IPS DF 4.7 (cell line): ENCODE measurements at regions not wholly inside any gene's neighbourhood (a gene's known extent, or its start where the extent isn't known, plus 50 kb on each side); places are given as distances from the start of the nearest gene placed in this dataset.

Source experiments
- DNase-seq: peaks from one replicate; pipeline ENCODE4 v3.0.0-alpha.2; 2013; ENCODE audit warnings: low spot score; ENCODE audit errors: extremely low read depth

DNA sequence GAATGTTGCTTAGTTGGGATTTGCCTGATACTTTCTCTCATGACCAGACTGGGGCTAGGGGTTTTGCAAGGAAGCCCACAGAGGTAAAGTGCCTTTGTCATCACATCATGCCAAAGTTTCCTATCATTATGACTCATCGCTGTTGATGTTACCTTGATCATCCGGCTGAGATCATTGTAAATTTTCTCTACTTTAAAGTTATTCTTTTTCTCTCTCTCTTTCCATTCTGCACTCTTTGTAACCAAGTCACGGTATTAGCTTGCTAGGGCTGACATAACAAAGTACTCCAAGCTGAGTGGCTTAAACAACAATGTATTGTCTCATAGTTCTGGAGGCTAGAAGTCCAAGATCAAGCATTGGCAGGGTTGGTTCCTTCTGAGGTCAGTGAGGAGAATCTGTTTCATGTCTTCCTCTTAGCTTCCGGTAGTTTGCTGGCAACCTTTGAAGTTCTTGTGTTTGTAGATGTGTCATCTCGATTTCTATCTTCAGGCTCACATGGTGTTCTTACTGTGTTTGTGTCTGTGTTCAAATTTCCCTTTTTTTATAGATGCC, 113.0 kb downstream of the DTHD1 start:
- no peak for DNase-seq

DNA sequence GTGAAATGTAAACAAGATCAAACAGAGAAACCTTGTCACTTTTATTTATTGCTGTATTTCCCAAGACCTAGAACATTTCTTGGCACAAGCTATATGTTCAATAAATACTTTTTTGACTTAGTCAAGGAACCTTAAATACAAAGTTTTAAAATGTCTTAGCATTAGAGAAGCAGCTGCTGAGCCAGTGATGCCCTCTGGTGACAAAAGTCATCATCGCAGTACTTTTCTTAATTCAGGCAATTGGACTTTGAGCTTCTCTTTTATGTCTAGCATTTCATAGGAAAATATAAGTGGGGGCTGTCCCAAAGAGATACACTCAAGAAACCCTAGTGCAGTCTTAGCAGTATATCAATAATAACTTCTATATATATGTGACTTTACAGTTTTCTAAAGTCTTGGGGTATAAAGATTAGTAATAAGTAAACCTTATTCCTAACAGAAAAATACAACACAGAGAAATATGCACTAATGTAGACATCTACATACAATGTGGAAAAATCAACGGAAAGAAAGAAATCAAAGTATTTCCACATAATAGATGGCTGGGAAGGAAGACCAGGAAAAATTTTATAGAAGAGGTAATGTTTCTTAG, 118.4 kb downstream of the DTHD1 start:
- no peak for DNase-seq

DNA sequence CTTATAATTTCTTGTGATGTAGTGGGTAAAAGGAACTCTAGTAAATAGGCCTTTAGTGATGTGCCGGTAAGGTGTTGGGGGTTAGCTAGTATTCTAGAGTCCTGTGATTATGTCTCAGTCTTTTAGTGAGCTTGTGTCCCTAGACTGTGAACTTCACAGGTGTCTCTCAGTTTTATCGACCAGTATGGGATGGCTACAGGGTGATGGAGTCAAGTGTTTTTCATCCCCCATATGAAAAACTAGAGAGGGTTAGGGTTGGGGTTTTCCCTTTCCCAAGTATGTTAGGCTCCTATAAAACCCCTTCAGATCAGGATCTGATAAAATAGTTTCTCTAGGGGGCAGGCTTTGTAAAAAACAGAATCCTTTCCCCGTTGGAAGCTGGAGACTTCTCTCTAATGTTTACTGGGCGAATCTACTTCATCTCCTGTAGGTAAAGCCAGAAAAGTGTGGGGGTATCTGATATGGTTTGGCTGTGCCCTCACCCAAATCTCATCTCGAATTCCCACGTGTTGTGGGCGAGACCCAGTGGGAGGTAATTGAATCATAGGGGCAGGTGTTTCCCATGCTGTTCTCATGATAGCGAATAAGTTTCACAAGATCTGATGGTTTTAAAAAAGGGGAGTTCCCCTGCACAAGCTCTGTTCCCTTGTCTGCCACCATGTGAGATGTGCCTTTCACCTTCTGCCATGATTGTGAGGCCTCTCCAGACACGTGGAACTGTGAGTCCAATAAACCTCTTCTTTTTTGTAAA, 120.8 kb downstream of the DTHD1 start:
- no peak for DNase-seq

DNA sequence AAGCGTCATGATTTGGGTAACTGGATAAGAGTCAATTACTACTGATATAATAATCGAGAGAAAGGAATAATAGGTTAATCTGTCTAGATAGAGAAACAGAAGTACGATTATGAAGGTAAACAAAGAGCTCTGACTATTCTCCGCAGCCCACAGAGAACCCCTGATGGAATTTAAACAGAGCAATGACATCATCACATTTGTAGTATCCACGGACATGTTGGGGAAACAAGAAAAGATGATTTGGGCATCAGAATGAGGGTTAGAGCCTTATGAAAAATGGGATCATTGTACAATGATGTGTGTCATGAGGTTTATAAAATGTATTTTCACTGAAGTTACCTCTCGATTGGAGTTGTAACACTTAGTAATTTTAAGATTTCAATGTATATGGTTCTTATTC, 129.9 kb downstream of the DTHD1 start:
- no peak for DNase-seq

DNA sequence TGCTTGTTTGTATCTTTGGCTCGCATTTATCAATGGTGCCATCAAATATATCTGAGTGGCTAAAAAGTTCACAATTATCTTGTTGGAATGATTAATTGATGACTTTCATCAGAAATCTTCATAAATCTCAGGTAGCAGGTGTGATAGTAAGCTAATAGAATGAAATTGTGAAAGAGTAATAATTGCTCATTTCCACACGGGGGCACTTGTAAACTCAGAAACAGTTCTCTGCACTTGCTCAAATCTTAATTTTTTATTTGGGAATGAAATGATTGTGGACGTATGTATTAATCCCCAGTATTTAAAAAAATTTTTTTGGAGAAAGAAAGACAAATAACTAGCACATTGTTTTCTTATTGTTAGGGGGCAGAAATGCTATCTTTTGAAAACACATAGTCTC, 132.8 kb downstream of the DTHD1 start:
- no peak for DNase-seq

DNA sequence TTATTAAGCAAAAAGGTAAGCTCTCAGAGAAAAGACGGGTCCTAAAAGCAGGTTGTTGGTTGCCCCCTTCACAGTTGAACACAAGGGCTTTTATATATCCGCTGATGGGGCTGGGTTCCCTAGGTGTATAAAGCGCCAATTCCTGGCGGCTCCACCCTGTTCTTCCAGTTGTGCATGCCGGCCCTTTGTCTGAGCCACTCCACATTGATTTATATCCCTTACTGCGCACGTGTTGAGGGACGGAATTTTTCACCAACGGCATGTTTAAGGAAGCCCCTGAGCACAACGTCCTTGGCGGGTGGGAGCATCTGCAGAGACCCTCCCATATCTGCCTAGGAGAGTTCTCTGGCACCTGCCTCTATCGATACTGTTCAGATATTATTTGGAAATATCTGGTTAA, 135.7 kb downstream of the DTHD1 start:
- DNase-seq, result no peak

DNA sequence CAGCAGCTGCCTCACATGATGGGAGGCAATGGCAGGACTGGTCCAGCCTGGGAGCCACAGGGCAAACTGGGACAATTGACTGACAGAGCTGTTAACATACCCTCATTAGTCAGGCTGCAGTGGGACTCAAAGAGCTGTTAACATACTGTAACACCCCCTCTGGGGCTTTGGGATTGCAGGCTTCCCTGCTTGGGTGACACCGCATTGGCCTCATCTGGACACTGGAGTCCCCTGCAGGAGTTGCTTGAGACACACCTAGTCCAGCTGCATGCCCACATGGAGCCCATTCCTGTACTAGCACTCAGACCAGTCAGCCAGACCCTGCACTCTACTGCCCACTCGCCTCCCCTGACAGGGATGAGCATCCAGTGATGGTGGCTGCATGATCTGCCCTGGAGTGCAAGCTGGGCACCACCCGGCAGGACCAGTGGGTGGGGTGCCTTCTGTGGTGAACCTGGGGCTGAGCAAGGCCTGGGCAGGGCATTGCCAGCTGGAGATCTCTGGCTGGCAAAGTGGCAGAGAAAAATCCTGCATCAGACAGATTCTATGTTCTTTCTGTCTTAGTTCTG, 138.8 kb downstream of the DTHD1 start:
- DNase-seq, result no peak

DNA sequence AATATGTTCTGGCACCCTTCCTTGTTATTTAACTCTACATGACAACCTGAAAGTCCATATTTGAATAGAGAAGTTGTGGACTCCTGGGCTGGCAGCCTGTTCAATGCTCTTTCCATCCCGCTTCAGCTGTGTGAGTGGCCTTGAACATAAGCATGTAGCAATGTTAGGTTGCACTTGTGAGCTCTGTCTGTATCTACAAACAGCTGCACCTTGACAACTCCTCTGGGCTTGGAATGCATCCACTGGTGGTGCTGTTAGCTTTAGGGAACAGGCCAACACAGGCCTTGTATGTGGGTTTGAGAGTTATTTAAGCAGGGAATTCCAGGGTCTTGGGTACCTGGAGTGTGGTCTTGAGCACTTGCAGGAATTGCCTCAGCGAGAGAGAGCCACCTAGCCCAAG, 141.2 kb downstream of the DTHD1 start:
- DNase-seq, result no peak

DNA sequence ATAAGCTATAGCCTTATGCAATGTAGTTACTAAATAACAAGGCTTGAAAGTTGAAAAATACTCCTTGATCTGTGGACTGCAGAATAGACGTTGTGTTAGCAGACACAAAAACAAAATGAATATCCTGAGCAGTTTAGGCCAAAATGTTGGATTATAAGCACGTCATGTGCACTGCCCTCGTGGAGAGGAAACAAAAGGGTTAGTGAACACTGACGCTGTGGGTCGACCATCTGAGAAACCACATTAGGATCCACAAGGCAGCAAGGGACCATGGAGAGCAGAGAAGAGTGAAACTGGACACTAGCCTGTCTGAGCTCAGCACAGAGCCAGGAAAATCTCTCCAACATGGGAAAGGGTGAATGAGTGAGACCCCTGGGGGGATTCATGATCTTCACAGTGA, 145.3 kb downstream of the DTHD1 start:
- DNase-seq, result no peak

DNA sequence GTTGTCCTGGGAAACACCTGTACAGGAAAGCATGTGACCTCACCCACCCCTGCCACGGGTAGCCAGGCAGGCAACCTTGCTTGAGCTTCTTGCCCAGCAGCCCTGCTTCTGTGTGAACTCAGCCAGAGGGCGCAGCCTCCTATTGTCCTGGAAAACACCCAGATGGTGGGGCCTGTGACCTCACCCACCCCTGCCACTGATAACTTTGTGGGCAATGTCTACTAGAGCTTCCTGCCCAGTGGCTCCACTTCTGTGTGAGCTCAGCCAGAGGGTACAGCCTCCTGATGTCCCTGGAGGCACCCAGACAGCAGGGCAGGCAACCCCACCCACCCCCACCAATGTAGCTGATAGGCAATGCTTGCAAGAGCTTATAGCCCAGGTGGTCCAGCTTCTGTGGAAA, 146.3 kb downstream of the DTHD1 start:
- no peak for DNase-seq

DNA sequence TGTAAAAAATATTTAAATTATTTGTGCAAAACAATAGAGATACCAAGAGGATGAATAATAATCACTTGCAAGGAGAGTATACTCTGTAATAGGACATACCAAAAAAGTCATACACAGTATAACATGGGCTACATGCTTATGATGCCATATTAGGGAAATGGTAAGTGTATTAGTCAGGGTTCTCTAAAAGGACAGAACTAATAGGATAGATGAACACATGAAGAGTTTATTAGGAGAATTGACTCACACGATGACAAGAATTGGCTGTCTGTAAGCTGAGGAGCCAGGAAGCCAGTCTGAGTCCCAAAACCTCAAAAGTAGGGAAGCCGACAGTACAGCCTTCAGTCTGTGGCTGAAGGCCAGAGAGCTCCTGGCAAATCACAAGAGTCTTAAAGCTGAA, 151.2 kb downstream of the DTHD1 start:
- DNase-seq, result no peak

DNA sequence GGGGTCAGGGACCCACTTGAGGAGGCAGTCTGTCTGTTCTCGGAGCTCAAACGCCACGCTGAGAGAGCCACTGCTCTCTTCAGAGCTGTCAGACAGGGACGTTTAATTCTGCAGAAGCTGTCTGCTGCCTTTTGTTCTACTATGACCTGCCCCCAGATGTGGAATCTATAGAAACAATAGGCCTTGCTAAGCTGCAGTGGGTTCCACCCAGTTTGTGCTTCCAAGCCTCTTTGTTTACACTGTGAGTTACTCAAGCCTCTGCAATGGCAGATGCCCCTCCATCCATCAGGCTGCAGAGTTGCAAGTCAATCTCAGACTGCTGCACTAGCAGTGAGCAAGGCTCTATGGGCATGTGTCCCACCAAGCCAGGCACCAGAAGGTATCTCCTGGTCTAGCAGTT, 158.1 kb downstream of the DTHD1 start:
- no peak for DNase-seq

DNA sequence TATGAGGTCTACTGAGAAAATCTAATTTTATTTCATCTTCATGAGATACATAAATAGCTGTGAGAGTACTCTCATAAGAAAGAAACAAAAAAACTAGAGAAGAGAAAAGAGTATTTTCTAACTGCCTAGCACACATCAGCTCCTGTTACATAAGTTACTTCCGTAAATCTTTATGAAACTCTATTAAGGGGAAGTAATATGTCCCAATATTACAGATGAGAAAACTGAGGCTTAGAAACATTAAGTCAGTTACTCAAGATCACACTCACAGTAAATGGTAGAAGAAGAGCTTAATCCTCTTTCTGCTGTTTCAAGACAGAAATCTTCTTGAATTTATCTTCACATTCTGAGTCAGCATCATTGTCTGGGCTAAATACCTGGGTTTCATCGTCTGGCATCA, 164.1 kb downstream of the DTHD1 start:
- no peak for DNase-seq

DNA sequence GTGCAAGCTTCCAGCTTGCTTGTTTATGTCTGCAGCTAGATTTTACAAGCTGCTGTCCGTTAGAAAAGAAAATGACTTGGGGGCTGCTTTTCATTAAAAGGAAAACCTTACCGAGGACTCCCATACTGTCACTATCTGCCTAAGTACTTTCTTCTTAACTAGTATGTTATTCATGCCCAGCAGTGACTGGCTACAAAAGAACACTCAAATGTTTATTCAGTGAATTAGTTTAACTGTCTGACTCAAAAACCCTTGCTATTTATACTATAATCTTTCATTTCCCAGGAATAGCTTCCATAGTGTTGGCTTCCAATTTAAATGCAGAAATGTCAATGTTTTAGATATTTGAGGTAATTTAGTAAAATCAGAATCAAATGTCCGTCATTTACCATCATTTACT, 164.9 kb downstream of the DTHD1 start:
- DNase-seq, result no peak

DNA sequence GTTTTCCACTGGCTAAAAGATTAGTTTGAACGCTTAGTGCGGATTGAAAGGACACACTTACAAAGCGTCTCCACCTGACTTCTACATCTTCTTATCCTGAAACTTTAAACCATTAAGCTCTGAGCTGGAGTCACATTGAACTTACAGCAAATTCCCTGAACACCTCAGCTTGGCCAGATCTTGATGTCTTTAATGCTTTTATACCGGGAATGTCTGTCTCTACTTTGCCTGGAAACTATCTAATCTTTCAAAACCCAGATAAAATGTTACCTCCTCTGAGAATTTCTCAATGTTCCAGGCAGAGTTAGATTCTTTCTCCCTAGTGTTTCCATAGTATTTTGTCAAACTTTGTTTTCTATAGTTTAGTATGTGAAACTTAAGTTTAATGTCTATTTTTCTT, 179.9 kb downstream of the DTHD1 start:
- DNase-seq, result no peak

DNA sequence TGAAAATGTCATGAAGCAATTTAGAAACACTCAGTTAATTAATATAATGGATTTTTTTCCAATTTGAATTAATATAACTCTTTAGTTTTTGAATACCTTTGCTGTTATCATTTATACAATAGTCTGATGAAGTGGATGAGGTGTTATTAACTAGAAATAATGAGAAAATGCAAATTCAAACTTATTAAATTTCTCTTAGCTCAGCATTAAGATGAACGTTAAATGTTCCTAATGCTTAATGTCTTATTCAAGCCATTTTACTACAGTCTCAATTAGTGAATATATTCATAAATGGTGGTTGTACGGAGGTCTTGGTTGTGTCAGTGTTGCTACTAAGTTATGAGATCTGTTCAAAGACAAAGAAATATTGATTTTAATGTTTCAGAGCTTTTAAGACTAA, 186.3 kb downstream of the DTHD1 start:
- no peak for DNase-seq

DNA sequence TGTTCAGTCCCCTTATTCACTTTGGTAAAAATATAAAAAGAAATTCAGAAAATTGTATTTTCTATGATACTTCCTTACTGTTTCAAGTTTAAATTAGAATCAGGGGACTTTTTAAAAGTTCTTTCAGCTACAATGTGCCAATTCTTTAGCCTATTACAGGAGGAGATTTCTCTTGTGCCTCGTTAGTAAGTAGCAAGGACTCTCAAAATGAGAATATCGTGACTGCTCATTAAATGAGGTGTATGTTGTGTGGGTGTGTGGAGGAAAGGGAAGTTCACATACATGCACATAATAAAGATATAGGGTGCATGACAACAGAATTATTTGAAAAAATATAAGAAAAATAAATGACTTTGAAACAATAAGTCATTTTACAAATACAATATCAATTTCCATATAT, 190.5 kb downstream of the DTHD1 start:
- no peak for DNase-seq

DNA sequence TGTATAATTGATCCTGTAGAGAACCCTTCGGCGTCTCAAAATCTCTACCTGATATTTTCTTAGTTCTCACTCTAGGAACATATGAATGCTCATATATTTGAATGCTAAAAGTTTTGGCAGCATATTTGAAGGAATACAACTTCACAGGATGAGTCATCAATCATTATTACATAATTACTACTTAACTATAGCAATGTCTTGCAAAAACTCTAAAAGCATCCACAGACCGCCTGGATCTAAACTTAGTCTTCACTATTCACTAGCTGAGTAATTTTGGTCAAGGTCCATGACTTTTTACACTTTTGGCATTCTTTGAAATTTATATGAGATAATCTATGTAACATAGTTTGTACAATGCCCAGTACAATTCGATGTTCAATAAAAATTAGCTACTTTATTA, 194.7 kb downstream of the DTHD1 start:
- DNase-seq, result no peak

DNA sequence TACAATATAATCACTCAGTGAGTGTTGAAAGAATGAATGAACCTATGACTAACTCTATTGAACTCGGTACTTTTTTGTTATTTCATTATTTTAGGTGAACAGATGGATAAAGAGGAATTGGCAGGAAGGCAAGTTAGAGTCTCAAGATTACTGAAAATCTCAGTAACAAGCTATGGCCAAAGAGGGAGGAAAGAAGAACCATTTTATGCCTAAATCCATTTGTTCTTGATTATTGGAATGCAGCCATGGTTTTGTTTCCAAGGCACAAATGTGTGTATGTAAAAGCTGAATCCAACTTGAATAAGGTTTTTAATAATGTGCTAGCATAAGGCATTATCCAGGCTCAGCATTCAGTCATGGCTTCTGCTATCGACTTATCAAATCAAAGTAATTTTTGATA, 196.4 kb downstream of the DTHD1 start:
- DNase-seq, result no peak

DNA sequence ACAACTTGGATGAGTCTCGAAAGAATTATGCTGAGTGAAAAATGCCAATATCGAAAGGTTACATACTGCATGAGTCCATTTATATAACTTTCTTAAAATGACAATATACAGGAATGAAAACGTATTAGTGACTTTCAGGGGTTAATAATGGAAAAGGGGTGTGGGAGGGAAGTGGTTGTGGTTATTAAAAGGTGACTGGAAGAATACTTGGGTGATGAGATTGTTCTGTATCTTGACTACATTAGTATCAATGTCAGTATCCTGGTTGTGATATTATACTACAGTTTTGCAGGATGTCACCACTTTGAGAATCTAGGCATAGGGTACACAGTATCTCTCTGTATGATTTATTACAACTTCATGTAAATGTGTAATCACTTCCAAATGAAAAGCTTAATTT, 204.5 kb downstream of the DTHD1 start:
- no peak for DNase-seq

DNA sequence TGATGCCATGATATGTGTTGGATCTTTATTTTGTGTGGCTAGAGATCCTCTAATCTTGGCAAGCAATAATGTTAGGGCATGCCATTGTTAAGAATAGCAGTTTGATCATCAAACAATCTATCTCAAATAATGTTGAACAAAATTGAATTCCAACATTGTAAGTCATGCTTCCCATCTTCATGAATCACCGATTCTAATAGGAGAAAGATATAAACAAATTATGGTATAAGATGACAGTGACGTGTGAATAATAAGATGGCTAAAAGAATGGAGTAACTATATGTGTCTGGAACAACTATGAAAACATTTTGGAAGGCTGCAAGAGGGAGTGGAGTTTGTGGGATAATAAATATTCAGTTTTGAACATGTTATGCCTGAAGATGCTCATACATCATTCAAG, 208.4 kb downstream of the DTHD1 start:
- no peak for DNase-seq

DNA sequence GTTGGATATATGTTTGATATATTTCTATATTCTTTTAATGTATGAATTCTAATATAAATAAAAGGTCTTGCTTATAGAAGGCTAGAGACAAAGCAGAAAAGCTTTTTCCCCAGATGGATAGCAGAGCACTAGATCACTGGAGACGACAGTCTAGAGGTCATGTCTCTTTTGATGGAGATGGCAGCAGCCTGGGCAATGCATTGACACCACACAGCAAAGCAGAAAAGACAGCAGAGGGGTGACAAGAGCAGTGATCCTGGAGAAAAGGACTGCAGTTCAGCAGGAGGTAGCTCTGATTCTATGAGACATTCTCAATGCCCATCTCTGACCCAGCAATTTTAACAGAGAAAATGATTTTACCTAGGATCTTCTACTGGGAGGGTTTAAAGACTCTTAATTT, 210.6 kb downstream of the DTHD1 start:
- no peak for DNase-seq

DNA sequence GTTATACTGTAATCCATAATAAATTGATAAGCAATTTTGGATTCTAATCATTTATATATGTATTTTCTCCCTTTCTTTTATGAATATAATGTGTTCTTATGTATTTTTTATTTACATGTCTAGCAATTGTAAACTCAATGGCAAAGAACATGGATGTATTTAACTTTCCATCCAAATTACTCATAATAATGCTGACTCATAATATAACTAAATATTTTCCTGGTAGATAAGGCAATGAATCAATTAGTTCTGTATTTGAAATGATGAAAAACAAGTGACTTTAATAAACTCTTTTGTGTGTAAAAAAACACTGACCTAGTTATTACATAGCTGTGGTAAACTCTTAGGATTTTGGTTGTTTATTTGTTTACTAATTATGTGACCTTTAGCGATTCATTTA, 211.2 kb downstream of the DTHD1 start:
- no peak for DNase-seq
